HepG2 (cell line): ENCODE measurements at regions not wholly inside any gene's neighbourhood (a gene's known extent, or its start where the extent isn't known, plus 50 kb on each side); places are given as distances from the start of the nearest gene placed in this dataset.

ENCODE experiments used
- ATAC-seq: fragments of 200-7000 bp; cut with Tn5 transposase; 3 replicates; pipeline ENCODE4 v1.9.1; 2020; ENCODE audit warnings: mild to moderate bottlenecking, moderate library complexity
- BruUV-seq: library from RNA; stranded (reverse); fragments of 400-500 nt; replicated peaks from 2 replicates; lab custom pipeline; 2021; lab: Mats Ljungman, UMichigan
- CTCF ChIA-PET: fragments of 300-600 bp; formaldehyde crosslinking; extraction: SDS; loops from one replicate; lab custom pipeline; 2021; ENCODE audit warnings: low total read pairs, inconsistent platforms, low intra/inter-chr PET ratio; lab: Yijun Ruan, JAX
- POLR2A ChIA-PET: fragments of 350-600 bp; sonication (Branson Sonifier 250); formaldehyde crosslinking; loops from one replicate; lab custom pipeline; 2020; ENCODE audit warnings: antibody characterized with exemption, inconsistent platforms; lab: Yijun Ruan, JAX
- DNase-seq: peaks from one replicate; pipeline ENCODE4 v3.0.0-alpha.2; 2015; ENCODE audit warnings: low spot score
- FAIRE-seq: peaks from 3 replicates; lab custom pipeline; 2011; peaks lifted over from hg19 to GRCh38; lab: Jason Lieb, UNC
- H2AFZ ChIP-seq: one replicate; pipeline ENCODE4 v1.6.1; 2011; ENCODE audit warnings: low read length, inconsistent platforms
- H3K27ac ChIP-seq: fragments of 300-600 bp; 3 replicates; pipeline ENCODE4 v1.8.0; 2011; ENCODE audit warnings: mixed run types, mild to moderate bottlenecking, mixed read lengths, low read length, inconsistent platforms; ENCODE audit not compliant: insufficient read depth; ENCODE audit errors: extremely low read length
- H3K27me3 ChIP-seq, 2 experiments: fragments of 200-600 bp in 1 of 2; 2 replicates in 1 of 2; 3 replicates in 1 of 2; pipeline versions ENCODE4 v1.6.0 to v1.8.0; 2011; ENCODE audit warnings: low read length in 2 of 2, mild to moderate bottlenecking in 2 of 2, moderate library complexity in 2 of 2, inconsistent platforms in 1 of 2; ENCODE audit not compliant: insufficient read depth in 2 of 2, control insufficient read depth in 1 of 2
- H3K36me3 ChIP-seq, 2 experiments: fragments of 200-600 bp in 1 of 2; replicated peaks in 1 of 2; 2 replicates in 1 of 2; 3 replicates in 1 of 2; pipeline versions ENCODE4 v1.5.1 to v1.8.0; 2011; ENCODE audit warnings: low read length in 2 of 2, inconsistent platforms in 1 of 2; ENCODE audit not compliant: insufficient read depth in 2 of 2, control insufficient read depth in 1 of 2
- H3K4me1 ChIP-seq: 2 replicates; pipeline ENCODE4 v1.5.1; 2012; ENCODE audit warnings: low read length, inconsistent platforms; ENCODE audit not compliant: insufficient read depth
- H3K4me2 ChIP-seq: 2 replicates; pipeline ENCODE4 v1.6.0; 2011; ENCODE audit warnings: low read depth, low read length, inconsistent platforms
- H3K4me3 ChIP-seq, 3 experiments: fragments of 200-600 bp in 1 of 3; sonication (generic), shearing (Covaris generic) in 1 of 3; replicated peaks in 1 of 3; 2 replicates each; pipeline ENCODE4 v1.5.1; 2011 to 2016; ENCODE audit warnings: low read length in 3 of 3, inconsistent platforms in 2 of 3, low read depth in 2 of 3, mild to moderate bottlenecking in 2 of 3, control low read depth in 1 of 3, mixed read lengths in 1 of 3; ENCODE audit not compliant: insufficient read depth in 1 of 3
- H3K79me2 ChIP-seq: one replicate; pipeline ENCODE4 v1.6.1; 2011; ENCODE audit warnings: low read length, inconsistent platforms; ENCODE audit not compliant: insufficient read depth
- H3K9ac ChIP-seq: 2 replicates; pipeline ENCODE4 v1.6.0; 2011; ENCODE audit warnings: mild to moderate bottlenecking, low read depth, low read length, inconsistent platforms; ENCODE audit not compliant: insufficient read depth
- H3K9me3 ChIP-seq: 2 replicates; pipeline ENCODE4 v1.5.1; 2012; ENCODE audit warnings: mild to moderate bottlenecking, low read length
- H4K20me1 ChIP-seq: 2 replicates; pipeline ENCODE4 v1.6.0; 2011; ENCODE audit warnings: inconsistent platforms, mild to moderate bottlenecking, low read length, moderate library complexity; ENCODE audit not compliant: insufficient read depth
- HNRNPH1 ChIP-seq: fragments of 200-400 bp; formaldehyde crosslinking; optimal IDR thresholded peaks from 2 replicates; pipeline ENCODE3; 2017; ENCODE audit warnings: mild to moderate bottlenecking, low read depth, low read length
- HNRNPUL1 ChIP-seq: fragments of 200-400 bp; formaldehyde crosslinking; IDR thresholded peaks from 2 replicates; pipeline ENCODE4 v1.6.1; 2017; ENCODE audit warnings: low read depth, mild to moderate bottlenecking, low read length, moderate library complexity
- ISX ChIP-seq: sonication (generic); formaldehyde crosslinking; conservative IDR thresholded peaks from 2 replicates; pipeline ENCODE4 v1.5.0; 2020; ENCODE audit warnings: missing genetic modification reagents
- MIER2 ChIP-seq: IDR thresholded peaks from 2 replicates; pipeline ENCODE4 v1.6.1; 2016; ENCODE audit warnings: missing biosample characterization, missing genetic modification reagents
- MXI1 ChIP-seq: IDR thresholded peaks from 3 replicates; pipeline ENCODE4 v1.6.1; 2012; ENCODE audit warnings: low read depth, low read length, inconsistent platforms, borderline replicate concordance
- PCBP1 ChIP-seq: fragments of 200-400 bp; formaldehyde crosslinking; IDR thresholded peaks from 2 replicates; pipeline ENCODE4 v1.6.1; 2017; ENCODE audit warnings: mild to moderate bottlenecking, low read depth, low read length, borderline replicate concordance
- SAP130 ChIP-seq: IDR thresholded peaks from 2 replicates; pipeline ENCODE4 v1.6.1; 2016; ENCODE audit warnings: low read depth
- TBX2 ChIP-seq: sonication (generic); formaldehyde crosslinking; IDR thresholded peaks from 2 replicates; pipeline ENCODE4 v1.5.0; 2020; ENCODE audit warnings: missing genetic modification reagents, mild to moderate bottlenecking, borderline replicate concordance
- TMF1 ChIP-seq: sonication (generic); formaldehyde crosslinking; IDR thresholded peaks from 2 replicates; pipeline ENCODE4 v1.8.1; 2022; ENCODE audit warnings: low read depth, missing genetic modification reagents
- XBP1 ChIP-seq: sonication (generic); formaldehyde crosslinking; IDR thresholded peaks from 2 replicates; pipeline ENCODE4 v1.5.0; 2020; ENCODE audit warnings: missing genetic modification reagents
- ZFP62 ChIP-seq: sonication (generic); formaldehyde crosslinking; IDR thresholded peaks from 2 replicates; pipeline ENCODE4 v1.4.0; 2020; ENCODE audit warnings: missing genetic modification reagents
- ZNF225 ChIP-seq: sonication (generic); formaldehyde crosslinking; IDR thresholded peaks from 2 replicates; pipeline ENCODE4 v1.4.0; 2020; ENCODE audit warnings: mild to moderate bottlenecking, missing genetic modification reagents
- ZNF354B ChIP-seq: sonication (generic); formaldehyde crosslinking; IDR thresholded peaks from 2 replicates; pipeline ENCODE4 v1.8.0; 2022; ENCODE audit warnings: mild to moderate bottlenecking, missing genetic modification reagents
- ZNF562 ChIP-seq: sonication (generic); formaldehyde crosslinking; IDR thresholded peaks from 2 replicates; pipeline ENCODE4 v1.8.0; 2022; ENCODE audit warnings: missing genetic modification reagents, borderline replicate concordance
- ZNF616 ChIP-seq: sonication (generic); formaldehyde crosslinking; IDR thresholded peaks from 2 replicates; pipeline ENCODE4 v1.5.0; 2020; ENCODE audit warnings: low read depth, mild to moderate bottlenecking, missing genetic modification reagents
- ZNF770 ChIP-seq: sonication (generic); formaldehyde crosslinking; IDR thresholded peaks from 2 replicates; pipeline ENCODE4 v1.5.0; 2020; ENCODE audit warnings: mild to moderate bottlenecking, missing genetic modification reagents
- WGBS: methylation state at CpG from one replicate; pipeline ENCODE4 v1.1.6; 2017; ENCODE audit warnings: low lambda C conversion rate; 5-methylcytosine and 5-hydroxymethylcytosine counted together
- in situ Hi-C: cut with HindIII; loops from 2 replicates; pipeline ENCODE4 v1.10.0; 2017; ENCODE audit warnings: low pct_unique_long_range_greater_than_20kb; ENCODE audit not compliant: extremely low pct_ligation_motif_present
- intact Hi-C: fragments of 100-400 bp; cut with micrococcal nuclease; formaldehyde crosslinking; loops from one replicate; pipeline ENCODE4 v1.10.0; 2022; ENCODE audit not compliant: unreplicated experiment

GRCh38 chr3:18153571-18154173 lies 271.5 kb downstream of the SATB1 start:
- TF ChIP-seq SAP130 (CRISPR knock-in tag) (no peak), ZNF354B (no peak), MIER2 (CRISPR knock-in tag) (no peak), ZFP62 (CRISPR knock-in tag) (no peak), ZNF225 (CRISPR knock-in tag) (no peak), ZNF770 (CRISPR knock-in tag) (no peak), ISX (CRISPR knock-in tag) (no peak), XBP1 (CRISPR knock-in tag) (no peak), TBX2 (CRISPR knock-in tag) (no peak), PCBP1 (no peak), HNRNPH1 (no peak), MXI1 (no peak), ZNF562 (CRISPR knock-in tag) (no peak), ZNF616 (CRISPR knock-in tag) (no peak), TMF1 (CRISPR knock-in tag) (no peak), HNRNPUL1 (no peak)
- no peak for ATAC-seq
- DNase-seq: no peak
- intact Hi-C loops (no loop called here), in situ Hi-C loops (no loop called here)
- ChIA-PET POLR2A (no interaction called here), CTCF (no interaction called here)
- Histone ChIP-seq H2AFZ (no peak overlapping the region), H3K4me1 (no peaks in the 10 kb centered on the region), H4K20me1 (no peaks in the 10 kb centered on the region), H3K27me3 (no peaks in the 10 kb centered on the region), H3K9me3 (no peaks in the 10 kb centered on the region), H3K4me2 (no peak overlapping the region), H3K4me3 (no peak overlapping the region), H3K9ac (no peak overlapping the region), H3K27ac (no peak overlapping the region), H3K36me3 (no peaks in the 10 kb centered on the region), H3K79me2 (no peaks in the 10 kb centered on the region)
- BruUV-seq: no TSS peak
- no peak for FAIRE-seq
- WGBS: 0% methylated on average over 3 of the region's 3 CpGs
